Suprapubic skin (tissue), 4 donors: ENCODE measurements at regions not wholly inside any gene's neighbourhood (a gene's known extent, or its start where the extent isn't known, plus 50 kb on each side); places are given as distances from the start of the nearest gene placed in this dataset.

Source experiments
- DNase-seq, 2 donors: peaks; one replicate each; pipeline ENCODE4 v3.0.0-alpha.2; 2019; ENCODE audit warnings: low spot score in 2 of 2
- H3K27ac ChIP-seq: fragments of 200-600 bp; sonication (generic); one replicate; pipeline ENCODE4 v1.5.1; 2019
- H3K27me3 ChIP-seq: fragments of 200-600 bp; sonication (generic); one replicate; pipeline ENCODE4 v1.5.1; 2019
- H3K36me3 ChIP-seq: fragments of 200-600 bp; sonication (generic); one replicate; pipeline ENCODE4 v1.5.1; 2019
- H3K4me1 ChIP-seq: fragments of 200-600 bp; sonication (generic); one replicate; pipeline ENCODE4 v1.5.1; 2019
- H3K4me3 ChIP-seq: fragments of 200-600 bp; sonication (generic); one replicate; pipeline ENCODE4 v1.5.1; 2019; ENCODE audit warnings: mild to moderate bottlenecking
- H3K9me3 ChIP-seq: fragments of 200-600 bp; sonication (generic); one replicate; pipeline ENCODE4 v1.5.1; 2019
- EP300 ChIP-seq: sonication (generic); formaldehyde crosslinking; IDR thresholded peaks from one replicate; pipeline ENCODE4 v1.6.1; 2017; ENCODE audit warnings: antibody characterized with exemption
- POLR2A ChIP-seq, 2 donors: fragments of 450-650 bp; IDR thresholded peaks; one replicate each; pipeline ENCODE4 v1.6.1; 2017; ENCODE audit warnings: antibody characterized with exemption in 2 of 2, mild to moderate bottlenecking in 2 of 2, moderate library complexity in 2 of 2
- POLR2AphosphoS5 ChIP-seq, 3 donors: sonication (generic); formaldehyde crosslinking; IDR thresholded peaks; one replicate each; pipeline ENCODE4 v1.6.1; 2017; ENCODE audit warnings: antibody characterized with exemption in 3 of 3
- WGBS: methylation state at CpG from one replicate; pipeline ENCODE4 v1.1.5; 2018; 5-methylcytosine and 5-hydroxymethylcytosine counted together
- TF ChIP-seq, protein P1 (sequence below), 2 donors: fragments of 200-600 bp in 1 of 2; fragments of 450-650 bp in 1 of 2; sonication (generic) in 1 of 2; IDR thresholded peaks; one replicate each; pipeline ENCODE4 v1.5.1; 2016 to 2019; ENCODE audit warnings: antibody characterized with exemption in 2 of 2, mild to moderate bottlenecking in 1 of 2, moderate library complexity in 1 of 2

DNA sequence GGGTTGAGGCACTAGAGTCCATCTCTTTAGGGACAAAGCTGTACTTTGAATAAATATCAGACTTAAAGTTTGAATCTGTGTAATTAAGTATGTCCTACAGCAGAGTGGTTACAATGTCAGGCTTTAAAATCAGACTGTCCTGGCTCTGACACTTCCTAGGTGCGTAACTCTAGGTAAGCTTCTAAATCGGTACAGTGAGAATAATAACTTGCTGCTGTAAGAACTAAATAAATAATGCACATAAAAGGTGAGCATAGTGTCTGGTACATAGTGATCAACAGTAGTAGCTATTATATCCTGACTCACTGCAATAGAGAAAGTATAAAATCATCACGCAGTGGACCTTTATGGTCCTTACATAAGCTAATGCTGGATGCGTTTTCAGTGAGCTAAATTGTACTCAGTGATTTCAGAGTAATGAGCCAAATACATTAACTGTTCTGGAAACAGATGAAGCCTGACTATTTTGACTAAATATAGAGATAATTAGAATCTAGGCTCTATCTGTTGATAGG is 72.2 kb upstream of the PDK4 start:
- DNase-seq, result no peak
- WGBS, result 89% methylated on average over 4 of the region's 4 CpGs
- Histone ChIP-seq H3K27ac (no peak overlapping the region), H3K27me3 (no peaks in the 10 kb centered on the region), H3K4me3 (no peak overlapping the region), H3K9me3 (no peaks in the 10 kb centered on the region), H3K4me1 (no peaks in the 10 kb centered on the region), H3K36me3 (no peaks in the 10 kb centered on the region)
- no peak for TF ChIP-seq POLR2AphosphoS5 (IDR thresholded peaks at IDR 0.05)
- no peak for TF ChIP-seq EP300
- TF ChIP-seq, protein P1, sequence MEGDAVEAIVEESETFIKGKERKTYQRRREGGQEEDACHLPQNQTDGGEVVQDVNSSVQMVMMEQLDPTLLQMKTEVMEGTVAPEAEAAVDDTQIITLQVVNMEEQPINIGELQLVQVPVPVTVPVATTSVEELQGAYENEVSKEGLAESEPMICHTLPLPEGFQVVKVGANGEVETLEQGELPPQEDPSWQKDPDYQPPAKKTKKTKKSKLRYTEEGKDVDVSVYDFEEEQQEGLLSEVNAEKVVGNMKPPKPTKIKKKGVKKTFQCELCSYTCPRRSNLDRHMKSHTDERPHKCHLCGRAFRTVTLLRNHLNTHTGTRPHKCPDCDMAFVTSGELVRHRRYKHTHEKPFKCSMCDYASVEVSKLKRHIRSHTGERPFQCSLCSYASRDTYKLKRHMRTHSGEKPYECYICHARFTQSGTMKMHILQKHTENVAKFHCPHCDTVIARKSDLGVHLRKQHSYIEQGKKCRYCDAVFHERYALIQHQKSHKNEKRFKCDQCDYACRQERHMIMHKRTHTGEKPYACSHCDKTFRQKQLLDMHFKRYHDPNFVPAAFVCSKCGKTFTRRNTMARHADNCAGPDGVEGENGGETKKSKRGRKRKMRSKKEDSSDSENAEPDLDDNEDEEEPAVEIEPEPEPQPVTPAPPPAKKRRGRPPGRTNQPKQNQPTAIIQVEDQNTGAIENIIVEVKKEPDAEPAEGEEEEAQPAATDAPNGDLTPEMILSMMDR (IDR thresholded peaks at IDR 0.05), result no peak
- TF ChIP-seq POLR2A (IDR thresholded peaks at IDR 0.05), result no peak

DNA sequence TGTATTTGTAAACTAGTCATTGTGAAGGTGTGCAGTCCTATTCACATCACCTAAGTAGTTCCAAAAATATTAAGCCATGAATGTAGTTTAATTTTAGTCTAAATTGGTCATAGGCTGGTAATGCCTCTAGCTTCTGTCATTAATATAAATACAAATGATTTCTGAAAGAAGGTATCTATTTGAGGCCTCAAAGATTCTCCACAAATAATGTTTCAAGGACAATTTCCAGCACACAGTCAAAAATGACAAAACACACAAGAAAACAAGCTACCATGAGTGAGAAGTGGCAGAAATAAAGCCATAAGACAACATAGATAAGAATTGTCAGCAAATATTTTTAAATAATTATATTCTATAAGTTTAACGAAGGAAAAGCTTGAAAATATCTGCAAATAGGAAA is 66.7 kb upstream of the PDK4 start:
- WGBS, result 82% methylated on average over 1 of the region's 1 CpG
- TF ChIP-seq, protein P1 (IDR thresholded peaks at IDR 0.05), result no peak
- TF ChIP-seq POLR2A (IDR thresholded peaks at IDR 0.05) (no peak), EP300 (no peak), POLR2AphosphoS5 (IDR thresholded peaks at IDR 0.05) (no peak)

GRCh38 chr7:95660023-95660434 is 63.7 kb upstream of the PDK4 start:
- Histone ChIP-seq H3K4me1 (no peaks in the 10 kb centered on the region), H3K27me3 (no peaks in the 10 kb centered on the region), H3K4me3 (no peak overlapping the region), H3K36me3 (no peaks in the 10 kb centered on the region), H3K9me3 (no peaks in the 10 kb centered on the region), H3K27ac (no peak overlapping the region)
- WGBS, result 83% methylated on average over 3 of the region's 3 CpGs
- no peak for DNase-seq
- TF ChIP-seq EP300, result no peak
- TF ChIP-seq POLR2A (IDR thresholded peaks at IDR 0.05), result no peak
- TF ChIP-seq, protein P1 (IDR thresholded peaks at IDR 0.05), result no peak
- no peak for TF ChIP-seq POLR2AphosphoS5 (IDR thresholded peaks at IDR 0.05)

More for the DNA sequence above, 66.7 kb upstream of the PDK4 start:
- H3K4me1 ChIP-seq, result no peaks in the 10 kb centered on the region
- H3K4me3 ChIP-seq, result no peak overlapping the region
- no peaks in the 10 kb centered on the region for H3K36me3 ChIP-seq
- no peak overlapping the region for H3K27ac ChIP-seq
- DNase-seq, result no peak
- no peaks in the 10 kb centered on the region for H3K27me3 ChIP-seq
- no peaks in the 10 kb centered on the region for H3K9me3 ChIP-seq

DNA sequence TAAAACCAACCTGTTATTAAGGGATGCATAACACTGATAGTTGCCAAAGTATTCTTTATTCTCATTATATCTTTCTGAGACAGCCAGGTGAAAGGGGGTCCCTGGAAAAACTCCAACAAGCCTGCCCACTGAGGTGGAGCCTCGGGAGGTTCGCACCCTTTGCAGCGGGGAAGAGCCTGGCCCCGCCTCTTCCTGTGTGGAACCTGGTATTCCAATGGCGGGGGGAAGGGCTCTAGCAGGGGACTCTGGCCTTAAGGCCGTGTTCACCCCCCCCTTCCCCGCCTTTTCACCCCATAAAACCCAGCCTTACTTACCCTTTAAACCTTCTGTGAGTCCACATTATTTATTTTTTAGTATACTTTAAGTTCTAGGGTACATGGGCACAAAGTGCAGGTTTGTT is 62.4 kb upstream of the PDK4 start:
- TF ChIP-seq EP300 (no peak), POLR2A (IDR thresholded peaks at IDR 0.05) (no peak), POLR2AphosphoS5 (IDR thresholded peaks at IDR 0.05) (no peak)
- Histone ChIP-seq H3K27ac (no peak overlapping the region), H3K9me3 (no peaks in the 10 kb centered on the region), H3K4me3 (no peak overlapping the region), H3K27me3 (no peaks in the 10 kb centered on the region), H3K4me1 (no peaks in the 10 kb centered on the region), H3K36me3 (no peaks in the 10 kb centered on the region)
- DNase-seq, result no peak
- 77% methylated on average over 7 of the region's 7 CpGs for WGBS

DNA sequence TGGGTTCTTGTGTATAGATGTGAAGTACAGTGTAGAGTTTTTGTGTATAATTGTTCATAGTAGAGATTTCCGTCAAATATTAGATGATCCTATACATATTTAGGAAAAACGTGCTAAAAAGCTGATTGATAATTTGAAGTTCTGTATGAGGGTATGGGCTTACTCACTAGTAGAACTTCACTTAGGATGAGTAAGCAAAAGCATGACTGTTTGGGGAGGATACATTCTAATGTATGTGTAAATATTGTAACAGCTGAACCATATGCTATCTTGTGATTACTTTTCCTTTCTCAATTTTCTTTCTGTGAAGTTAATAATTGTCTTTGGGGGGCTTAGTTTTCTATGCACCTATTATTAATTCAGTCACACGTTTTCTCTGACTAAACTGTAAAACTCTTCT is 53.2 kb upstream of the PDK4 start:
- H3K27ac ChIP-seq, result no peak overlapping the region
- TF ChIP-seq POLR2AphosphoS5 (IDR thresholded peaks at IDR 0.05) (no peak), POLR2A (IDR thresholded peaks at IDR 0.05) (no peak), EP300 (no peak)
- TF ChIP-seq, protein P1 (IDR thresholded peaks at IDR 0.05), result no peak
- H3K9me3 ChIP-seq, result no peaks in the 10 kb centered on the region
- DNase-seq, result no peak
- peaks cover 6% of the 10 kb centered on the region for H3K4me1 ChIP-seq
- no peaks in the 10 kb centered on the region for H3K27me3 ChIP-seq
- H3K4me3 ChIP-seq, result no peak overlapping the region
- no peaks in the 10 kb centered on the region for H3K36me3 ChIP-seq
- 61% methylated on average over 3 of the region's 3 CpGs for WGBS

- Histone ChIP-seq H3K4me1 (peaks cover 6% of the 10 kb centered on the region), H3K9me3 (no peaks in the 10 kb centered on the region), H3K27me3 (no peaks in the 10 kb centered on the region), H3K36me3 (no peaks in the 10 kb centered on the region), H3K4me3 (no peak overlapping the region), H3K27ac (no peak overlapping the region)
- DNase-seq, result no peak
- TF ChIP-seq POLR2A (IDR thresholded peaks at IDR 0.05) (no peak), EP300 (no peak), POLR2AphosphoS5 (IDR thresholded peaks at IDR 0.05) (no peak)
- TF ChIP-seq, protein P1 (IDR thresholded peaks at IDR 0.05), result no peak
- WGBS, result 56% methylated on average over 1 of the region's 1 CpG
Observed at GRCh38 chr7:95646350-95646749, 50.0 kb upstream of the PDK4 start.
